NOMO-1 treated with dmso at 0.1 percent for 144 hours (cell line): ENCODE measurements at regions not wholly inside any gene's neighbourhood (a gene's known extent, or its start where the extent isn't known, plus 50 kb on each side); places are given as distances from the start of the nearest gene placed in this dataset.
A peak's percentile ranks its signal among the peaks of the same experiment; 100 is the strongest.

Experiments
- DNase-seq: peaks from one replicate; lab custom pipeline; 2025; ENCODE audit not compliant: unreplicated experiment; lab: John Stamatoyannopoulos, UW

DNA sequence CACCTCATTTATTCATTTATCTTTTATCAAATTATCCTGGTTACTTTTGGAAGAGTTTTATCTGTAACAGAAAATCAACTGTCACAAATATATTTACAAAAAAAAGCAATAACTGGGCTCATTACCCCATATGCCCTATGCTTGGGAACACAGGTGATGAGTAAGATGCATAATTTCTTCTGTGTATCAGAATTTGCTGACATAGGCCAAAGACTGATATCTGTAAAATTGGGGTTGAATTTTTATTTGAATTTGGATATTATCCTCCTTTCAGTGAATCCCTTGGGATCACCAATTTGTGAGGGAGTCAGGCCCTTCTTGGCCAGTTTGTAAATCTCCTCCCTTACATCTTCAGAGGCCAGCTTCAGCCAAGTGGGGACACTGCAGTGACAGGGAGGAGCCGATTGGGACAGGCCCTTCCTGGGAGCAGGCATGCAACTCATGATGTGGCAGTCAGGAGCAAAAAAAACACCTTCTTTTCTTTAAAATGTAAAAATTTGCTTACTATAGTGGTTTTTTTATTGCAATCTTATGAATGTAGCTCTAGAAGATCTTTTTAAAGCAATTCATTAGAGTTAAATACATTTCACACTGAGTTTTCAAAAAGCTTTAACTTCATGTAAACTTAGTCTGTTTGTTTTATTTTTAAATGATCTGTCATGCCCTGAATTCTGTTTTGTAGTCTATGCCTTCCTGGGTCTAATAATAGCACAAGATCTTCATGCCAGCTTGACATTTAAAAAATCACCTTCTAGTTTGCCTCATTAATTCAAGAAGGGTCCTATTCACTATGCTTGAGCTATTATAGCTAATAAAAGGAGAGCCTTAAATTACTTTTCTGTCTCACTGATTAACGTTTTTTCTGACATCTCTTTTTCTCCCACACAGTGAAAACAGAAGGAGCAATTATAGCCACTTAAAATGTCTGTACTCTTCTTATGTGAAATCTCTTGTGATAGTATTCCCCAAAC lies 136.6 kb upstream of the SPRY1 start:
- DNase-seq = no peak

DNA sequence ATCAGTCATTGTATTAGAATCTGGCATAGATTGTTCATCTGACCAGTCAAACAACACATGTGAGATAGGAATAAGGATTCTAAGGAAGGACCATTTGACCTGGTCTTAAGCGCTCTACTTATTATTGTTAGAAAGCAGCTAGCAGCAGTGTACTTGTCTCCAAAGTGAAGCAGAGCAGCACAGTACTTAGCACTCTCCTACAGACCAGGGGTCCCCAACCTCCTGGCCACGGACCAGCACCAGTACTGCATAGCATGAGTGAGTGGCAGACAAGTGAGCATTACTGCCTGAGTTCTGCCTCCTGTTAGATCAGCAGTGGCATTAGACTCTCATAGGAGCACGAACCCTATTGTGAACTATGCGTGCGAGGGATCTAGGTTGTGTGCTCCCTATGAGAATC lies 135.9 kb upstream of the SPRY1 start:
- DNase-seq = no peak

DNA sequence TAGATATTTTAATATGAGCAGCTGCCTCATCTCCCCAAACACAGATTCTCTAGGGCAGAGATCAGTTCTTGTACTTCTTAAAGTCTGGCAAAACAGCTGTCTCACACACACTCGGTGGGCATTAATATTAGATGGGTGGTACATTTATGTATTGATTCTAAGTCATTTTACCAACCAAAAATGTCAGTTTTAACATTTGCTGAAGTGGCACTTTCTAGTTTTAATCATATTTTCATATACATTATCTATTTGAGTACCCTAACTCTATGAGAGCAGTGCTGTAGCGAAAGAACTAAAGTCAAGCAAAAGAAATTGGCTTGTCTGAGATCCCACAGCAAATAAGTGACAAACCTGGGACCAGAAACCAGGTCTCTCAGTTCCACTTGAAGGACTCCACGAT lies 134.5 kb upstream of the SPRY1 start:
- no peak for DNase-seq

DNA sequence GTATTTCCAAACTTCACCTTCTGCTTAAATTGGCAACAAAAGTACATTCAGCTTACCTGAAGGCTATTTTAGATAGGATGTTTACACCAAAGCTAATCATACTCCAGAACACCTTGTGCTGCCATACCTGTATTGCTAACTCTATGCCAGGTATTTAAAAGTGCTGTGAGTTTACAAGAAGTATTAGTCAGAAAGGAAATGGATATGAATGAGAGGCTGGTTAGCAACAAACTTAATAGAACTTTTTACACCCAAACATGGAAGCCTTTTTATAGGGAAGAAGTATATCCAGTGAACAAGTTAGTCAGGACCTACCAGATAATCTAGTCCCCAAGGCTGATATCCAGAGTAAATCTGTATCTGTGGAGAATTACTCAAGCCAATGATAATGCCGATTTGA lies 131.2 kb upstream of the SPRY1 start:
- DNase-seq = no peak

DNA sequence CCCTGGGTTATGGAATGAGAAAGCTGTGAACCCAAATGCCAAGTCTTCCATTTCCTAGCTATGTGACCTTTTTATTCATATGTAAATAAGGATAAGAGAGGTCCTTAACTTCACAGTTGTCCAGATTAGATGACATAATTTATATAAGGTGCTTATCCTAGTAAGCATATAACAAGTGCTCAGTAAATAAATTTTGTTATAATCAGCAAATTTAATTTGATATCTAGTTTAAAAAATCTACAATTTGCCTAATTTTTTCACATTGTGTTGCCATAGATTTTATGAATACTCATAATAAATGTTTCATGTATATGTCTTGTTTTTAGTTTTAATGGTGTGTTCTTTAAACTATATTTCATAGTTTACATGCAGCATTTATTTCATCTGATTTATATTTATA lies 130.4 kb upstream of the SPRY1 start:
- no peak for DNase-seq

DNA sequence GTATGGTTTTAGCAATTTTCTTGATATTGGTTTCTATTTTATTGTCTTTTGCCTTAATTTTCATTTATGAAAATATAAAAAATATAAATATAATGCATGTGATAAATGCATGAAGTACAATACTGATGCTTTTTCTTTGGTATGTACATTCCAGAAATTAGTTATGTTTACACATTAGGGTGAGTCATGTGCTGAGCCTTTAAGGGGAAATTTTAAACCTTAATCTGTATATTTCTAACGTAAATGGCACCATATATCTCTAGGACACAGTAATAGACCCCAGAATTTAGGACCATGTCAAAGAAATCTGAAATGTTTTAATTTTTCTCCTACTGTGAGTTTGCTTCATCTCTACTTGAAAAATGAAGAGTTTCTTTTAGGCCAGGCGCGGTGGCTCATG lies 117.8 kb upstream of the SPRY1 start:
- DNase-seq = no peak

DNA sequence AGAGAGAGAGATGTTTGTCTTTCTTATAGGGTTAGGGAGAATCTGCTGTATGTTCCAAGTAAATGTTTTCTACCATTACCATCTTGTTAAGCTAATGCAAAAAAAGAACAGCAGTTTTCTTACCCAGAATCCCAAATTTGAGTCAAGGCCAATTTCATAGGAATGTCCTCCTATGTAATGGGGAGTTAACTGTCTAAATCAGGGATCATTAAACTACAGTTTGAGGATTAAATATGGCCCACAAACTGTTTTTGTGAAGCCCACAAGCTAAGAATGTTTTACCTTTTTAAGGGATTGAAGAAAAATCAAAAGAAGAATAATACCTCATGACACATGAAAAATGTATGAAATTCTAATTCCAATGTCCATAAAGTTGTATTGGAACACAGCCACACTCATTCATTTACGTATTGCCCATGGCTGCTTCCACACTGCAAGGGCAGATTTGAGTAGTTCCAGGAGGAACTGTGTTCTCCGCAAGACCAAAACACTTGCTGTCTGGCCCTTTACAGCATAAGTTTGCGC lies 113.2 kb upstream of the SPRY1 start:
- DNase-seq = no peak

DNA sequence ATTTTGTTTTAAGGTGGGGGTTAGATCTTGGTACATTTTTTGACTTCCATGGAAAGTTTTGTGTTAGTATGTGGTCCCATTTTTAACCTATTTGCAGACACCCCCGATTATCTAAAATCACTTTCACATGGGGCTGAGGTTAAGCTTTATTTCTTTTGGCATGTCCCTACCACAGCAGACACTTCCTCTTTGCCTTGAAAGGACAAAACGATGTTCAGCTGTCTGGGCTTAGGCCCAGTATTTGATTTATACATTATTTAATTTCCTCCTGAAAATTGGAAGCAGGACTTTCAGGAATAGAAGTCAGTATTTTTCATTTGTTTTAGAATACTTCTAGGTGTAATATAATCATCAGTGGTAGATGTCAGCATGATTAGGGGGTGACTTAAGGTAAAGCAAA lies 112.4 kb upstream of the SPRY1 start:
- peak; percentile 2 for DNase-seq

DNA sequence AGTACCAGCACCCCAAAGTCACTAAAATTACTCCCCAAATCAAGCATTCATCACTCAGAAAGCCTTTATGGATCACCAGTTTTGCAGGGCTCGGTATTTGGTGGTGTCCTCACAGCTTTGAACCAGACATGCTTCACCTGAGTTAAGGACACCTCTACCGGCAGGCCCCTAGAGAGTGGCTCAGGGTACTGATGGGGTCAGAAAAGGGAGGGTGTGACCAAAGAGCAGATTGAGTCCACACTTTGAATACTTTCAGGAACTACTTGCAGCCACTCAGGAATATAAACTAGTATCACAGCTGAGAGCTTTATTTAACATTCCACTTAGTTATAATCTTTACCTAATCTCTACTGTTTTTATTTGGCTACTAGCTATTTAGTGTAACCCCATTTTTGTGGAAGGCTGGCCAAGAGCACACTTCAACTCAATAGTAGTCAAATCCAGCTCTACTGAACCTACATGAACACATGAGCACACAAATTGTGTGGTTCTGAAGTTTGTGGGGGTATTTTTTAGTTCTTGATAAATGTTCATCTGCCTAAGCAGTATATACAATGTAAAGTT lies 109.6 kb upstream of the SPRY1 start:
- no peak for DNase-seq

DNA sequence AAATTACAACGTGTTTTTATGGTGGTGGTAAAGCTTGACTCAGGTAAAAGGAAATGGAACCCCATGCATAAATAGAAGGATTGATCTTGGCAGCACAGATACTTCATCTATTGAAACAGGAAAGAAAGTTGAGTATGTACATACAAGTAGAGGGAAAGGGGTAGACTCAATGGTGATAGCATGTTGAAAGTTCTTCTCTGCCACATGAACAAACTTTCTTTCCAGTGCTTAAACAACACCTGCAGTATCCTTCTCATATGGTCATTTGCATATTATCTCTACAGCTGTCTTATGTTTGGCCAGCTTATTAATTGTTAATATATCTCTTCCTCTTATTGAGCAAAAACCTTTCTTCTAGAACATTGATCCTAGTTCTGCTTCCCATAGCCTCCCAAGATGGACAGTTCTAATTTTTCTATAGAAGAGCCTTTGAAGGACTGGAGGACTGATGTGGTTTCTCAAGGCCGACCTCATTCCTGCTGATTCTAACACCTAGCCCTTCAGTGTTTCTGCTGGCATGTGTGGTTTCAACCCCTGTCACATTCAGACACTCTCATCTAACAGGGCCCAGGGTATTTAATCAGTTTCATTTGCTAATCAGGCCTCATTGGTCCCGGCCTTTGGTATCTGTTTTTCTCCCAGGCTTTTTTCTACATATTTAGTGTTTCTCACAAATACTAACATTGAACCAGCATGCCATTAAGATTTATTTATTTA lies 108.1 kb upstream of the SPRY1 start:
- DNase-seq = no peak

DNA sequence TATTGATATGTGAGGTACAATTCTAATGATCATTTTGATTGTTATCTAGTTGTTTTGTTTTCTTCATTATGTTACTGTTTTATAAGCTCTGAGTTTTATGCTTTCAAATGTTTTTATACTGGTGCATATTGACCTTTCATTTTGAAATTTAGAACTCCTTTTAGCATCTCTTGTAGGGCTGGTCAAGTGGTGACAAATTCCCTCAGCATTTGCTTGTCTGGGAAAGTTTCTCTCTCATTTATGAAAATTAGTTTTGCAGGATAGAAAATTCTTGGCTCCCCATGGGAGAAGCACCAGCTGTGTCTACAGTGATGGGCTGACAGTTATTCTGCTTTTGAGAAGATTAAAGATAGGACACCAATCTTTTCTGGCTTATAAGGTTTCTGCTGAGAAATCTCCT lies 105.3 kb upstream of the SPRY1 start:
- no peak for DNase-seq

DNA sequence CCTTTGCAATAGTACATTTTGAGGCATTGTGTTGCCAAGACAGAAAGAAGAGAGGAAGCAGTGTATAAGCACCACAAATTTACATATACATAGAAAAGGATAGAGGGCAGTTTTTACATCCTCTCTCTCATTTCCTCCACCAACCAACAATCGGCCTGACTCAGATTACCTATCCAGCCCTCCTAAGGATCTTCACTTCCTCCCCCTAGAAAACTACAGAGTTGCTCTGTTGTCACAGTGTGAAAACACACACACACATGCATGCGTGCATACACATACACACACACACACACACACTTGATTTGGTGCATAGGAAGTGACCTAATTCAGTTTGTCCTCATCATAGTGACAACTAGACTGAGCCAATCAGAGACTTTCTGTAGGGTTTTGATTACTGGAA lies 98.8 kb upstream of the SPRY1 start:
- no peak for DNase-seq

DNA sequence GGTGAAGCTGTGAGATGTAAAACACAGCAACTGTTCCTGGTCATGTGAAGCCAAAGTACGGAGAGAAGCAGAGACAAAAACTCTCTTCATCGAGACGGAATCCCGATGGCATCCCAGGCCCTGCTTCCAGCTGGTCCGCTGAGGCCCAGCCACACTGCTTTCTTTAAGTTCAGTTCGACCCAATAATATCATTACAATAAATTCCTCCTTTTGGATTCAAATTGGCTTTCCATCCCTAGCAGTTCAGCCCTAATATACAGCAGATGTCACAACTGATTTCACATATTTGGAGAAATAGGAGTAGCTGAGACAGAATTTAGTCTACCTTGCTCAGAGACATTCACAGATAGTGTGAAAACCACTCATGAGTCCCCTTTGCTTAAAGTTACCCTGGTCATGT lies 98.3 kb upstream of the SPRY1 start:
- DNase-seq = no peak

DNA sequence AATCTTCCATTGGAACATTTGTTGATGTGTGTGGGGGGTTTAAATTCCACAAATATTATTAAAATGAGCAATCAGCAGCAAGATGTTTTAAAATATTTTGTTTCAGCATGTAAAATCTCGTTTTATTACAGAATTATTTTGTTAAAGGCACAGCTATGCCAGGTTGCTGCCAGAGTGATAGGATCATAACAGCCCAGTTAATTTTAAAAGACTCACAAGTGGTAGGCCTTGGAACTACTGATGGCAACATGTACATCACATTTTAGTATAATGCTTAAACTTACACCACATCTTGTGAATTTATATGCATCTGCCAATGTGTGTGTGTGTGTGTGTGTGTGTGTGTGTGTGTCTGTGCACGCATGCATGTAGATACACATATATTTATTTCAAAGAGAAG lies 97.8 kb upstream of the SPRY1 start:
- no peak for DNase-seq

DNA sequence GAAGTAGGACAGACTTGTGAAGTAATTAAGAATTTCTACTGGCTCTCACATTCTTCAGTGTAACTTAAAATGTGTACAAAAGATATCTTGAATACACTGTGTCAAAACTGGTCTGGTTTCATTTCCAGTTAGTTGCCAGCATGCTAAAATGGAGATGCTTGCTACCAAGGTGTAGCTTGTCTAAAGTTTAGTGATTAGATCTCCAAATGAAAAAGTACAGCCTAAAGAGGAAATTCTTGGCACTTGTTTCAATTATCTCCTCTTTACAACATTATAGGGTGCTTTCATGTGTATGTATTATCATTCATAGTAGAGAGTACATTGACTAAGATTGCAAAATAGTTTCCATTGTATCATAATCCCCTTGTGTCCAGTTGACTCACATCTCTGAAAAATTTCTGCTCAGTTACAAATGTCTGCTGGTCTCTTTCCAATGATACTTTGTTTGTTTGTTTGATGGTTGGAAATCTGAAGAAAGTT lies 97.3 kb upstream of the SPRY1 start:
- DNase-seq = no peak

DNA sequence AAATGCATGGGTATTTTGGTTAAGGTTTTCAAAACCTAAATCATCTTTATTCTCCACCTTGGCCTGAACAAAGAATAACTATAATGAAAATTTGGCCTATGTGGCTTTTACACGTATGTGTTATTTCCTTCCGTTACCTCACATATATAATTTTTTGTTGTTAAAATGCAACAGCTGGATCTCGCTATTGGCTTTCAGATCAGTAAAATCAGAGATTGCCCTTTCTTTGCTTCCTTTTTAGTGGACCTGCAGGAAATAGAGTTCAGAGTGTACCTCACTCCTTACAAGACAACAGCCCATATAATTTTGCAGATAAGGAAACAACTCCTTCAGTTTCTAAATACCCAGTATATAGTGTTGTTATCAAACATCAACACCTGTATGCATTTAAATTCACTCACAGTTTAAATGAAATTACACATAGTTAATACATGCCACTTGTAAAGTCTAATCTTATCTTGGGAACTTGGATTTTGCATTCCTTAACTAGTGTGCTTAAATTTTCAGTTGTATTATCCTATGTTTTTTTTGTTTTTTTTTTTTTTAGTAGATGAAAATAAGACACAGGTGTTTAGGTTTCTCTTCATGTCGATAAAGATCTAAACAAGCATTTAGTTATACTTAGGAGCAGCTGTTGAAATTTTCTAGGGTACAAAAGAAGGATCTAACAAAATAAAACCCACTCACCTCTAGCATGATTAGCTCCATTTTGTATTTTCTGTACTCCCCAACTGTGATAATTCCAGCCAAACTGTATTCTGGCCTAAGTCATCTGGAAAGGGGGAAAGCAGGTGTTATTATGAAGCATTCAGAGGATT lies 96.2 kb upstream of the SPRY1 start:
- DNase-seq = no peak

DNA sequence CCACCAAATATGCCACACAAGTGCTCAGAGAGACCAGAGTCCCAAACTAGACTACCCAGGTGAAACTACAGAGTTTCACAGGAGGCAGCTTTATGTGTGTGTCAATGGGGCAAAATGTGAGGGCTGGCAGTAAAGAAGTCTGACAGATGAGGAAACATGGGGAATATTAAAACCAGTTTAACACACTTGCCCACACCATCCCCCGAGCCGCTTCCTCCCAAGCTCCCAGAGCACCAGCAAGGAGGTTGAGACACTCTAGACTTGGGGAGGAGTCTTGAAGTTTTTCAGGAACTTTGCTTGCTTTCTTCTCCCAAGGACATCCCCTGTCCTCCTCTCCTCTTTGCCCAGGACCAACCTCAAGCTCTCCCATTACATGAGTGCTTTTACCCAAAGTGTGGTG lies 94.7 kb upstream of the SPRY1 start:
- DNase-seq = no peak

DNA sequence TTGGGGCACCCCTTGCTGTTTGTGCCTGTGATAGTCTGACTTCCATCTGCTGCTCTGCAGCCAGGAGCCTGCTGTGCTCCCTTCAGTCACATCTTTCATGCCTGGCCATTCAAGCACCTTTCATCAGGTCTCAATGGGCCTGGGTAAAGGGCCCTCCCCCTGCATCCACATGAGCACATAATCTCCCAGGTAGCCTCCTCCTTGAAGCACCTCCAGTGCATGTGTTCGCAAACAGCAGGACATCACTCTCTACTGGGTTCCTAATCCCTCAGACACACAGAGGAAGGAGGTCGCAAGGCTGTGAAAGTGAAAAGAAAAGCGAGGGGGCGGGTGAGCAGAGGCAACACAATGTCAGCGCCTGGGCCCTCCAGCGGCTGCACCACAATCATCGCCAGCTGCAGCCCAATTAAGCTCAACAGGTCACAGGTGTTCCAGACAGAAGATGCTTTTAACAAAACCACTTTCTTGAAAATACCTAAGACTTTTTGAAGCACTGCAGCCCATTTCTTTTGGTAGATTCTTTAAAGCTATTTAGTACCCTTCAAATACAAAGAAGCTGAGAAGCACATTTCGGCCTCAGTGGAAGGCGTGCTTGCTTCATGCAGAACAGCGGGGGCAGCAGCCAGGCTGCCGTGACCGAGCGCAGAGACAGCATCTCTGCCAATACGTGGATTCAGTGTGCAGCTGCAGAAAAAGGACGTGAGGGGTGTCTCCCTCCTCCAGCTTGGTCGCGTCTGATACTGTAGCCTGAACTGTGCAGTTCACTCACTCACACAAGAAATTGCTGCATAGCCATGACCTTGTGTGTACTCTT lies 92.2 kb upstream of the SPRY1 start:
- DNase-seq = no peak

DNA sequence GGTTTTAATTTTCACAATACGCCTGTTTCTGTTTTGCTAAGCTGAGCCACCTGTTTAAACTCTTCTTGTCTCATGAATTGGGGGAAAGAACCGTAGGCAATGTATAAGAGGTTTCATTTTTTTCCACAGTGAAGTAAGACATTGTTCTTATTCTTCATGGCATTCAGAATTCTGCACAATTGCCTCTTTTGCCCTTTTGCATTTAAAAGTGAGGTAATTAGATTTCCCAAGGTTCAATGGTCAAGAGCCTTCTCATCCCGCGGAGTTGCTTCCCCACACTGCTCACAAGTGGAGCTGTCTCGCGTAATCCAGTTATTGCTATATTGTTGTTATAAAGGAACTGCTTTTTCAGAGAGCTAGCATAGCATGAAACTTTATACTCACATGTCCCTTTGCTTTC lies 90.9 kb upstream of the SPRY1 start:
- no peak for DNase-seq

DNA sequence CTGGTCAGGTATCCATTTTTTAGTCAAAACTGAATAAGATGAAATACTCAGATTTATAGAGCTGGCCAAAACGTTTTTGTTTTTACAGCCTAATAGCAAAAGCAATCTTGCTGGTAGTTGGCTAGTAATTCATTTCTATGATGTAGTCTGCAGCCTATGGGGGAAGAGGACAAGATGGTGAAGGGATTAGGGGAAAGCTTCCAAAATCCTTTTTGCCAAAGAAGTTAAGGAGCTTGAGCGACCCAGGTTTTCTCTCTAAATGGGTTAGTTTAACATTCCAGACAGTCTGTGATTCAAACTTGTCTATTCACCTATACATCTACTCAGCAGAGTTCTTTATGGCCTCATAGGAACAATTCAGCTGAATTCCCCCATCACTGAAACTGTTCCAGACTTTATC lies 89.8 kb upstream of the SPRY1 start:
- no peak for DNase-seq
